SK-N-SH (cell line): ENCODE measurements at regions not wholly inside any gene's neighbourhood (a gene's known extent, or its start where the extent isn't known, plus 50 kb on each side); places are given as distances from the start of the nearest gene placed in this dataset.

Source experiments
- CHD2 ChIP-seq: fragments of 150-350 bp; IDR thresholded peaks from 2 replicates; pipeline ENCODE4 v1.6.1; 2018; ENCODE audit warnings: low read length; ENCODE audit not compliant: partially characterized antibody
- CTCF ChIP-seq: fragments of 200-600 bp; sonication (generic); IDR thresholded peaks from 2 replicates; pipeline ENCODE4 v1.6.1; 2017; ENCODE audit warnings: antibody characterized with exemption, mild to moderate bottlenecking, moderate library complexity
- POLR2AphosphoS5 ChIP-seq: IDR thresholded peaks from 2 replicates; pipeline ENCODE4 v1.6.1; 2012; ENCODE audit warnings: low read depth, low read length
- RCOR1 ChIP-seq: fragments of 150-350 bp; IDR thresholded peaks from 2 replicates; pipeline ENCODE4 v1.6.1; 2017; ENCODE audit warnings: antibody characterized with exemption, low read length
- RFX5 ChIP-seq: IDR thresholded peaks from 2 replicates; pipeline ENCODE4 v1.6.1; 2012; ENCODE audit warnings: mild to moderate bottlenecking, improper control_type of control experiment, low read length
- SIN3A ChIP-seq: IDR thresholded peaks from 2 replicates; pipeline ENCODE4 v1.6.1; 2012; ENCODE audit warnings: low read depth, mild to moderate bottlenecking, low read length, moderate library complexity, borderline replicate concordance
- TAF1 ChIP-seq: IDR thresholded peaks from 2 replicates; pipeline ENCODE4 v1.6.1; 2012; ENCODE audit warnings: low read depth, mild to moderate bottlenecking, low read length, moderate library complexity, borderline replicate concordance
- YY1 ChIP-seq: IDR thresholded peaks from 2 replicates; pipeline ENCODE4 v1.4.0; 2012; ENCODE audit warnings: low read depth, mild to moderate bottlenecking

- no peak for TF ChIP-seq YY1
- no peak for TF ChIP-seq CTCF
- no peak for TF ChIP-seq RFX5
- TF ChIP-seq CHD2, result no peak
- TF ChIP-seq RCOR1, result no peak
- TF ChIP-seq SIN3A, result no peak
- no peak for TF ChIP-seq TAF1
- TF ChIP-seq POLR2AphosphoS5, result no peak
Measured at GRCh38 chr5:60271517-60271916, 378.0 kb upstream of the PDE4D start.
